SH-SY5Y (cell line): ENCODE measurements at regions not wholly inside any gene's neighbourhood (a gene's known extent, or its start where the extent isn't known, plus 50 kb on each side); places are given as distances from the start of the nearest gene placed in this dataset.

Experiments used
- GATA2 ChIP-seq: IDR thresholded peaks from 2 replicates; pipeline ENCODE4 v1.6.1; 2011; ENCODE audit warnings: mild to moderate bottlenecking, low read depth, low read length
- GATA3 ChIP-seq: IDR thresholded peaks from 2 replicates; pipeline ENCODE4 v1.6.1; 2011; ENCODE audit warnings: low read depth, mild to moderate bottlenecking, low read length, moderate library complexity

GRCh38 chr2:49219741-49220140 lies 65.4 kb upstream of the FSHR start:
- TF ChIP-seq GATA2: no peak
- no peak for TF ChIP-seq GATA3

GRCh38 chr2:49210191-49210590 lies 55.9 kb upstream of the FSHR start:
- TF ChIP-seq GATA2 (no peak), GATA3 (no peak)

- TF ChIP-seq GATA2 (no peak), GATA3 (no peak)
Measured at GRCh38 chr2:49207204-49207603, 52.9 kb upstream of the FSHR start.
